MM.1S (cell line): ENCODE measurements at regions not wholly inside any gene's neighbourhood (a gene's known extent, or its start where the extent isn't known, plus 50 kb on each side); places are given as distances from the start of the nearest gene placed in this dataset.

Experiments used
- DNase-seq: peaks from one replicate; pipeline ENCODE4 v3.0.0-alpha.2; 2015
- H2AFZ ChIP-seq: fragments of 300-600 bp; sonication (generic); 2 replicates; pipeline ENCODE4 v1.6.0; 2016; ENCODE audit warnings: antibody characterized with exemption, low read length
- H3F3A ChIP-seq: fragments of 300-600 bp; sonication (generic); 2 replicates; pipeline ENCODE4 v1.6.1; 2016; ENCODE audit warnings: mild to moderate bottlenecking, antibody characterized with exemption, low read length, moderate library complexity, mixed read lengths; ENCODE audit not compliant: insufficient read depth
- H3K27ac ChIP-seq: fragments of 300-600 bp; sonication (generic); 2 replicates; pipeline ENCODE4 v1.5.1; 2016; ENCODE audit warnings: mild to moderate bottlenecking, low read length
- H3K27me3 ChIP-seq: fragments of 300-600 bp; sonication (generic); replicated peaks from 2 replicates; pipeline ENCODE4 v1.6.0; 2016; ENCODE audit warnings: low read length; ENCODE audit not compliant: insufficient read depth
- H3K36me3 ChIP-seq: fragments of 300-600 bp; sonication (generic); replicated peaks from 2 replicates; pipeline ENCODE4 v1.6.1; 2016; ENCODE audit warnings: mild to moderate bottlenecking, low read length, mixed read lengths; ENCODE audit not compliant: insufficient read depth
- H3K4me1 ChIP-seq: fragments of 300-600 bp; sonication (generic); 2 replicates; pipeline ENCODE4 v1.6.1; 2016; ENCODE audit warnings: low read length, mixed read lengths
- H3K4me2 ChIP-seq: fragments of 300-600 bp; sonication (generic); 2 replicates; pipeline ENCODE4 v1.6.0; 2016; ENCODE audit warnings: low read depth, low read length
- H3K4me3 ChIP-seq: fragments of 300-600 bp; sonication (generic); 2 replicates; pipeline ENCODE4 v1.5.1; 2016; ENCODE audit warnings: low read length, mixed read lengths
- H3K79me2 ChIP-seq: fragments of 300-600 bp; sonication (generic); 2 replicates; pipeline ENCODE4 v1.6.1; 2016; ENCODE audit warnings: mixed run types, low read length, mixed read lengths
- H3K9ac ChIP-seq: fragments of 300-600 bp; sonication (generic); 2 replicates; pipeline ENCODE4 v1.6.1; 2016; ENCODE audit warnings: low read length, mixed read lengths
- H3K9me2 ChIP-seq: fragments of 300-600 bp; sonication (generic); replicated peaks from 2 replicates; pipeline ENCODE4 v1.6.1; 2016; ENCODE audit warnings: mild to moderate bottlenecking, low read length, mixed read lengths; ENCODE audit not compliant: insufficient read depth
- H3K9me3 ChIP-seq: fragments of 300-600 bp; sonication (generic); replicated peaks from 2 replicates; pipeline ENCODE4 v1.6.1; 2016; ENCODE audit warnings: mild to moderate bottlenecking, low read length, mixed read lengths; ENCODE audit not compliant: insufficient read depth
- H4K20me1 ChIP-seq: fragments of 300-600 bp; sonication (generic); 2 replicates; pipeline ENCODE4 v1.6.1; 2016; ENCODE audit warnings: mild to moderate bottlenecking, low read length, moderate library complexity, mixed read lengths; ENCODE audit not compliant: insufficient read depth
- CTCF ChIP-seq: fragments of 300-600 bp; sonication (generic); IDR thresholded peaks from 2 replicates; pipeline ENCODE4 v1.5.1; 2016; ENCODE audit warnings: antibody characterized with exemption, low read length, mixed read lengths
- EZH2 ChIP-seq: fragments of 300-600 bp; sonication (generic); optimal IDR thresholded peaks from 2 replicates; pipeline ENCODE3; 2017; ENCODE audit warnings: low read depth, mild to moderate bottlenecking, antibody characterized with exemption, low read length, mixed read lengths
- EZH2phosphoT487 ChIP-seq: fragments of 300-600 bp; sonication (generic); IDR thresholded peaks from 2 replicates; pipeline ENCODE4 v1.6.1; 2018; ENCODE audit warnings: antibody characterized with exemption, low read length

- TF ChIP-seq EZH2phosphoT487 (no peak), CTCF (no peak), EZH2 (no peak)
- Histone ChIP-seq H3K9ac (peak overlapping the region; percentile 50; the same call in 1 of the 2 replicates), H3K9me2 (no peaks in the 10 kb centered on the region), H2AFZ (peak overlapping the region; percentile 81), H3K27ac (peak overlapping the region; percentile 93), H3K79me2 (no peaks in the 10 kb centered on the region), H3F3A (peaks cover 16% of the 10 kb centered on the region), H3K4me1 (peaks cover 10% of the 10 kb centered on the region), H3K27me3 (no peaks in the 10 kb centered on the region), H4K20me1 (no peaks in the 10 kb centered on the region), H3K4me3 (peak overlapping the region; percentile 53), H3K4me2 (peak overlapping the region; percentile 86), H3K9me3 (no peaks in the 10 kb centered on the region), H3K36me3 (no peaks in the 10 kb centered on the region)
- DNase-seq: peak; percentile 91
Measured at GRCh38 chr13:84126671-84127171, 244.4 kb upstream of the SLITRK1 start.

- Histone ChIP-seq H2AFZ (no peak overlapping the region), H3K36me3 (no peaks in the 10 kb centered on the region), H3K9me3 (no peaks in the 10 kb centered on the region), H3K9me2 (peaks cover 3% of the 10 kb centered on the region; the same call in 1 of the 2 replicates), H3K4me1 (peaks cover 3% of the 10 kb centered on the region; the same call in 1 of the 2 replicates), H3F3A (peaks cover 7% of the 10 kb centered on the region), H3K4me2 (no peak overlapping the region), H4K20me1 (no peaks in the 10 kb centered on the region), H3K79me2 (no peaks in the 10 kb centered on the region), H3K9ac (no peak overlapping the region), H3K27me3 (no peaks in the 10 kb centered on the region), H3K4me3 (no peak overlapping the region), H3K27ac (no peak overlapping the region)
- TF ChIP-seq CTCF: no peak
- TF ChIP-seq EZH2: no peak
- TF ChIP-seq EZH2phosphoT487: no peak
- DNase-seq: no peak
Measured at GRCh38 chr13:84121456-84121855, 239.2 kb upstream of the SLITRK1 start.

GRCh38 chr13:84118839-84119409, 236.7 kb upstream of the SLITRK1 start:
- no peak overlapping the region for H3K4me2 ChIP-seq
- H4K20me1 ChIP-seq: no peaks in the 10 kb centered on the region
- no peak overlapping the region for H2AFZ ChIP-seq
- H3K79me2 ChIP-seq: no peaks in the 10 kb centered on the region
- no peaks in the 10 kb centered on the region for H3K9me3 ChIP-seq
- no peak for TF ChIP-seq EZH2
- no peak for TF ChIP-seq CTCF
- TF ChIP-seq EZH2phosphoT487: no peak
- H3K4me3 ChIP-seq: no peak overlapping the region
- no peak overlapping the region for H3K27ac ChIP-seq
- H3K36me3 ChIP-seq: no peaks in the 10 kb centered on the region
- no peaks in the 10 kb centered on the region for H3K4me1 ChIP-seq
- H3F3A ChIP-seq: no peaks in the 10 kb centered on the region
- H3K9me2 ChIP-seq: peaks cover 3% of the 10 kb centered on the region; the same call in 1 of the 2 replicates
- no peak overlapping the region for H3K9ac ChIP-seq
- no peaks in the 10 kb centered on the region for H3K27me3 ChIP-seq
- no peak for DNase-seq
